Neural crest cell (in vitro differentiated cells): ENCODE measurements at regions not wholly inside any gene's neighbourhood (a gene's known extent, or its start where the extent isn't known, plus 50 kb on each side); places are given as distances from the start of the nearest gene placed in this dataset.
"Not testable (repeated sequence)": the region's sequence is repeated elsewhere in the genome, so short reads cannot be mapped to it uniquely, and the experiment has no call there.

Experiments used
- DNase-seq: peaks from one replicate; pipeline ENCODE4 v3.0.0; 2021; ENCODE audit warnings: low read depth, mixed read lengths, low spot score
- H3K27ac Mint-ChIP-seq: one replicate; pipeline ENCODE4 v1.8.0; 2021; ENCODE audit warnings: mild to moderate bottlenecking, mixed read lengths; ENCODE audit not compliant: unreplicated experiment
- H3K27me3 Mint-ChIP-seq: 2 replicates; pipeline ENCODE4 v1.8.0; 2021; ENCODE audit warnings: low read depth, mild to moderate bottlenecking, mixed read lengths
- H3K36me3 Mint-ChIP-seq: 2 replicates; pipeline ENCODE4 v1.8.0; 2021; ENCODE audit warnings: low read depth, mild to moderate bottlenecking, mixed read lengths
- H3K4me1 Mint-ChIP-seq: 2 replicates; pipeline ENCODE4 v1.8.0; 2021; ENCODE audit warnings: mixed read lengths
- H3K4me3 Mint-ChIP-seq: one replicate; pipeline ENCODE4 v1.8.0; 2021; ENCODE audit warnings: mild to moderate bottlenecking, mixed read lengths
- H3K9me3 Mint-ChIP-seq: 2 replicates; pipeline ENCODE4 v1.8.0; 2021; ENCODE audit warnings: mixed read lengths
- TF ChIP-seq, protein P1 (sequence below): fragments of 200-600 bp; sonication (generic); conservative IDR thresholded peaks from 2 replicates; pipeline ENCODE4 v1.5.0; 2021; ENCODE audit warnings: antibody characterized with exemption, mild to moderate bottlenecking

DNA sequence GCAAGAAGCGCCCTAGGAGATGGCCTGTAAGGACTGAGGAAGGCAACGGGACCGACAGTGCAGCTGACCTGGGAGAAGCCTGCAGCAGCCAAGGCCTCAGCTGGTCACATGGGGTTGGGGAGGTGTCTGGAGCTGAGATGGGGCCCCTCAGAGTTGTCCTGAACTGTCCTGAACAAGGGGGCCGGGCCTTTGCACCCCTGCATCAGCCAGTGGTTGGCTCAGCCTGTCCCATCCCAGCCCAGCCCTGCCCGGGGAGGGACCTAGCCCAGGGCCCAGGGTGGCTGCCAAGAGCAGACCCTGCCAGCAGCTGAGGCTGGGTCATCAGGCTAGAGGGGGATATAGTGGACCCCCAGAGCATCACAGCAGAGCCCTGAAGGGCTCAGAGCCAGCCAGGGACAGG is 122.8 kb upstream of the PPP1R26 start:
- H3K4me1 Mint-ChIP-seq = no peaks in the 10 kb centered on the region
- no peaks in the 10 kb centered on the region for H3K27me3 Mint-ChIP-seq
- no peaks in the 10 kb centered on the region for H3K36me3 Mint-ChIP-seq
- TF ChIP-seq, protein P1, sequence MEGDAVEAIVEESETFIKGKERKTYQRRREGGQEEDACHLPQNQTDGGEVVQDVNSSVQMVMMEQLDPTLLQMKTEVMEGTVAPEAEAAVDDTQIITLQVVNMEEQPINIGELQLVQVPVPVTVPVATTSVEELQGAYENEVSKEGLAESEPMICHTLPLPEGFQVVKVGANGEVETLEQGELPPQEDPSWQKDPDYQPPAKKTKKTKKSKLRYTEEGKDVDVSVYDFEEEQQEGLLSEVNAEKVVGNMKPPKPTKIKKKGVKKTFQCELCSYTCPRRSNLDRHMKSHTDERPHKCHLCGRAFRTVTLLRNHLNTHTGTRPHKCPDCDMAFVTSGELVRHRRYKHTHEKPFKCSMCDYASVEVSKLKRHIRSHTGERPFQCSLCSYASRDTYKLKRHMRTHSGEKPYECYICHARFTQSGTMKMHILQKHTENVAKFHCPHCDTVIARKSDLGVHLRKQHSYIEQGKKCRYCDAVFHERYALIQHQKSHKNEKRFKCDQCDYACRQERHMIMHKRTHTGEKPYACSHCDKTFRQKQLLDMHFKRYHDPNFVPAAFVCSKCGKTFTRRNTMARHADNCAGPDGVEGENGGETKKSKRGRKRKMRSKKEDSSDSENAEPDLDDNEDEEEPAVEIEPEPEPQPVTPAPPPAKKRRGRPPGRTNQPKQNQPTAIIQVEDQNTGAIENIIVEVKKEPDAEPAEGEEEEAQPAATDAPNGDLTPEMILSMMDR = no peak
- H3K4me3 Mint-ChIP-seq = no peak overlapping the region
- H3K27ac Mint-ChIP-seq = no peak overlapping the region
- no peak for DNase-seq
- H3K9me3 Mint-ChIP-seq = no peaks in the 10 kb centered on the region

DNA sequence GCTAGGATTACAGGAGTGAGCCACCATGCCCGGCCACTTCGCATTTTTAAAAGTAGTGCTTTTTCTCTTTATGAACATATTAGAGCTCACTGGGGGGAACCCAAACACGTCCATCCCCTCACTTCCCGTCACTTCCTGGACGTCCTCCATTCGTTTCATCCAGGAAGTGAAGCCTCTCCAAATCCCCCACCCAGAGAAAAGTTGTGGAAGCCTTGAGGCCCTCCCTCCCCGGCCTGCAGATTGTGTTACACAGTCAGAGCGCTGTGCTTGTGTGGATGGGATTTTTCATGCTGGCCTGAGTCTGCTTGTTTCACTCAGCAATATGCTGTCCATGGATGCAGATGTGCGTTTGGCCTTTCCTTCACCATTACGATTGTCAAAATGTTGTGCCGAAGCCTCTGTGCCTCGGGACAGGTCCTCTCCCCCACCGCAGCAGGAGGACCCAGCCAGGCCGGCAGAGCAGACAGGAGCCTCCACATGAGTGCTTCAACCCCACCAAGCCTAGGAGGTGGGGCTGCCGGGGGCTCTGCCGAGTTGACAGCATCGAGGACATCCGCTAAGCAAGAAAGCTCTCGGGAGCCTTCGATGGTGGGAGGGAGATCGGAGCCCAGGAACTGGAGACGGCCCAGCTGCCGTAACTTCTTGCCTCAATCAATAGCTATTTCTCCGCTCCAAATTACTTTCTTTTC is 121.6 kb upstream of the PPP1R26 start:
- no peak for DNase-seq

DNA sequence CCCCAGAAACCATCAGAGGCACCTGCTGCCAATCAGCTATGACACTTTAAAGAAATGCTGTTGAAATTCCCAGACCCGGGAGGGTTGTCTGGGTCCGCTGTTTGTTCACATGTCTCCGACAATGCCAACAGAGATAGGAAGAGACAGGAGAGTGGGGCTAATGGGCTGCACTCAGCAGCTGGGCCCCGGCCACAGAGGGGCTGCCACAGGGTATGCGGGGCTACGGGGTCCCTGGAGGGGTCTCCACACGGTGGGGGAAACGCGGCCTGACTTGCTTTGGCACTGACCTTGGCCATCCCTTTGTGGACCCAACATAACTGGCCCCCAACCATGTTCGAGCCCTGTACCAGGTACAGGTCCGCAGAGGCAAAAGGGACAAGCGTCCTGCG is 121.0 kb upstream of the PPP1R26 start:
- TF ChIP-seq, protein P1 = no peak
- Mint-ChIP-seq H3K9me3 (no peaks in the 10 kb centered on the region), H3K27ac (no peak overlapping the region), H3K36me3 (no peaks in the 10 kb centered on the region), H3K4me1 (no peaks in the 10 kb centered on the region), H3K4me3 (no peak overlapping the region), H3K27me3 (no peaks in the 10 kb centered on the region)
- DNase-seq = no peak

More for the DNA sequence above, 121.6 kb upstream of the PPP1R26 start:
- Mint-ChIP-seq H3K4me1 (no peaks in the 10 kb centered on the region), H3K9me3 (no peaks in the 10 kb centered on the region), H3K4me3 (no peak overlapping the region), H3K27me3 (no peaks in the 10 kb centered on the region), H3K27ac (peak overlapping the region; percentile 57), H3K36me3 (no peaks in the 10 kb centered on the region)
- TF ChIP-seq, protein P1 = no peak

DNA sequence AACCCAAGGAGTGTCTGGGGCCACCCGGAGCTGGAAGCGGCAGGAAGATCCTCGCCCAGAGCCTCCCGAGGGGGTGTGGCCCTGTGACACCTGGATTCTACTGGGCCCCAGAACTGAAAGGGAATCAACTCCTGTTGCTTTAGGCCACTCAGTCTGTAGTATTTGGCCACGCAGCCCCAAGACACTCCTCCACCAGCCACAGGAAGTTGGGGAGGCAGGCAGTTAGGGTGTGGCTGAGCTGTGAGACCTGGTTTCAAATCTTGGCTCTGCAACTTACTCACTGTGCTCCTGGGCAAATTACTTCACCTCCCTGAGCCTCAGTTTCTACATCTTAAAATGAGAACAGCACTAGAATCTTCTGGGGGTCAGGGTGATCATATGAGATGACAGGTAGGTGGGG is 119.8 kb upstream of the PPP1R26 start:
- Mint-ChIP-seq H3K9me3 (no peaks in the 10 kb centered on the region), H3K4me3 (no peak overlapping the region), H3K4me1 (no peaks in the 10 kb centered on the region)

DNA sequence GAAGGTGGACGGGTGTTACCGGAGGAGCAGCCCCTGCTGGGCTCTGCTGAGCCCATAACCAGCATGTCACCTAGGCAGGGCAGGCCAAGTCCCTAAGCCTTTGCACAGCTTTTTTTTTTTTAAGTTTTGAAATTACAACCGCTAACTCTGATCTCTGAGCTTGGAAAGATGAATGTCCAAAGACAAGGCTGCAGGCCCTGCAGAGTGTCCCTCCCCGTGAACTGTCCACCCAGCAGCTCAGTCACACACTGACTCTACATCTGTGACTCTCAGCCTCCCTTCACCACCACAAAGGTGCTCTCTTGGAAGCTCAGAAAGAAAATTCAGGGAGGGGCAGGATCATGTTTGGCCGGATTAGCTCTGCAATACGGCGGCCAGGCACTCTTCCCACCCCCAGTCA is 119.0 kb upstream of the PPP1R26 start:
- no peak for DNase-seq
- TF ChIP-seq, protein P1 = no peak

More for the DNA sequence above, 119.8 kb upstream of the PPP1R26 start:
- DNase-seq = no peak
- no peaks in the 10 kb centered on the region for H3K36me3 Mint-ChIP-seq
- TF ChIP-seq, protein P1 = no peak
- no peaks in the 10 kb centered on the region for H3K27me3 Mint-ChIP-seq
- no peak overlapping the region for H3K27ac Mint-ChIP-seq

DNA sequence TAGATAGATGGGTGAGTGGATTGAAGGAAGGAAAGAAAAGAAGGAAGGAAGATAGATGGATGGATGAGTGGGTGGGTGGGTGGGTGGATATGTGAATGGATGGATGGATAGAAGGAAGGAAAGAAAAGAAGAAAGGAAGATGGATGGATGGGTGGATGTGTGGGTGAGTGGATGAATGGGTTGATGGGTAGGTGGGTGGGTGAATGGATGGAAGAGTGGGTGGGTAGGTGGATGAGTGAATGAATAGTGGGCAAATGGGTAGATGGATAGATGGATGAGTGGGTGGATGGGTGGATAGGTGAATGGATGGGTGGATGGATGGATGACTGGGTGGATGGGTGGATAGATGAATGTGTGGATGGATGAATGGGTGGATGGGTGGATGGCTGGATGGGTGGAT is 117.9 kb upstream of the PPP1R26 start:
- H3K9me3 Mint-ChIP-seq, H3K36me3 Mint-ChIP-seq, H3K4me3 Mint-ChIP-seq, H3K4me1 Mint-ChIP-seq, H3K27ac Mint-ChIP-seq, DNase-seq, H3K27me3 Mint-ChIP-seq: not testable (repeated sequence)

More for the DNA sequence above, 119.0 kb upstream of the PPP1R26 start:
- no peak overlapping the region for H3K27ac Mint-ChIP-seq
- no peaks in the 10 kb centered on the region for H3K9me3 Mint-ChIP-seq
- H3K4me1 Mint-ChIP-seq = no peaks in the 10 kb centered on the region
- no peak overlapping the region for H3K4me3 Mint-ChIP-seq
- H3K36me3 Mint-ChIP-seq = no peaks in the 10 kb centered on the region
- H3K27me3 Mint-ChIP-seq = no peaks in the 10 kb centered on the region
